ENCODE measurements at regions not wholly inside any gene's neighbourhood (a gene's known extent, or its start where the extent isn't known, plus 50 kb on each side); places are given as distances from the start of the nearest gene placed in this dataset.

DNA sequence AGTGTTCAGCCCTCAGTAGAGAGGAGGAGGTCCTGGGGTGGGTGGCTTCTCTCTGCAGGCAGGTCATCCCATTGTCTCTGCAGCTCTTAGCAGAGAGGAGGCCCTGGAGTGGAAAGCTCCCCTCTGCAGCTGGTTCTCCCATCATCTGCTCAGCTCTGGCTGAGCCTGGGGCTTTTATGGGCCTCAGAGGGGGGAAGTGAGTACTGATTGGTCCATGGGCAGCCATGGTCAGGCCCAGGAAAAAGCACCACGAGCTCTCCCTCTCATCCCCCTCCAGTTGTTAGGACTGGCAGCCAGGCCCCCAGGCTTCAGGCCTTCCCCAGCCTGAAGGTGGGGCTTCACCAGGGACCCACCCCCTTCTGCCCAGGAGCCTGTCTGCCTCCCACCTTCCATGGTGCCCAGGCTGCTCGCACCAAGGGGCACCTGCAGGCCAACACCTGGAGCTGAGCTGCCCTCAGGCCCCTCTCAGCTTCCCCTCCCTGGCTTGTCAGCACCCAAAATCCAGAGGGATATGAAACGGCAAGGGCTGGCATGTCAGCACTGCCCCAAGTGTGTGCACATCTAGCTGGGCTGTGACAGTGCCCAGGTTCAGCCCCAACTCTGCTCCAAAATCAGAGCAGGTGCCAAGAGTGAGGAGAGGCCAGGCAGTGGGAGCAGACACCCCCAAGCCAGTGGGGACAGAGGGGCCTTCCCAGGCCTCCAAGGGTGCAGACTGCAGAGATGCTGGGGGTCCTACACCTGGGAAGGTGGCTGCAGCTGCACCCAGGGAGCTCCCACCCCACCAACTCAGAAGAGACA, 449.0 kb downstream of the MATN1 start:
- H3K36me3 ChIP-seq (ENCODE audit: control insufficient read depth, insufficient read depth, low read length), result no peaks in the 10 kb centered on the region
- H3K27me3 Mint-ChIP-seq (ENCODE audit: insufficient read depth, unreplicated experiment), result peaks cover 10% of the 10 kb centered on the region
- no peak overlapping the region for H3K4me3 Mint-ChIP-seq (ENCODE audit: unreplicated experiment)
- no peaks in the 10 kb centered on the region for H3K9me3 ChIP-seq
- H3K36me3 Mint-ChIP-seq (ENCODE audit: insufficient read depth, unreplicated experiment), result no peaks in the 10 kb centered on the region
- intact Hi-C loops (cut with micrococcal nuclease; ENCODE audit: unreplicated experiment), result no loop called here
- CTCF ChIA-PET, result no interaction called here
- TF ChIP-seq, protein P1, sequence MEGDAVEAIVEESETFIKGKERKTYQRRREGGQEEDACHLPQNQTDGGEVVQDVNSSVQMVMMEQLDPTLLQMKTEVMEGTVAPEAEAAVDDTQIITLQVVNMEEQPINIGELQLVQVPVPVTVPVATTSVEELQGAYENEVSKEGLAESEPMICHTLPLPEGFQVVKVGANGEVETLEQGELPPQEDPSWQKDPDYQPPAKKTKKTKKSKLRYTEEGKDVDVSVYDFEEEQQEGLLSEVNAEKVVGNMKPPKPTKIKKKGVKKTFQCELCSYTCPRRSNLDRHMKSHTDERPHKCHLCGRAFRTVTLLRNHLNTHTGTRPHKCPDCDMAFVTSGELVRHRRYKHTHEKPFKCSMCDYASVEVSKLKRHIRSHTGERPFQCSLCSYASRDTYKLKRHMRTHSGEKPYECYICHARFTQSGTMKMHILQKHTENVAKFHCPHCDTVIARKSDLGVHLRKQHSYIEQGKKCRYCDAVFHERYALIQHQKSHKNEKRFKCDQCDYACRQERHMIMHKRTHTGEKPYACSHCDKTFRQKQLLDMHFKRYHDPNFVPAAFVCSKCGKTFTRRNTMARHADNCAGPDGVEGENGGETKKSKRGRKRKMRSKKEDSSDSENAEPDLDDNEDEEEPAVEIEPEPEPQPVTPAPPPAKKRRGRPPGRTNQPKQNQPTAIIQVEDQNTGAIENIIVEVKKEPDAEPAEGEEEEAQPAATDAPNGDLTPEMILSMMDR (IDR thresholded peaks at IDR 0.05; ENCODE audit: insufficient read depth in 1 of 2, low read depth in 1 of 2, low read length in 1 of 2, severe bottlenecking in 1 of 2, unreplicated experiment in 1 of 2), result no peak
- no peak overlapping the region for H3K4me3 ChIP-seq (ENCODE audit: low read depth, low read length)
- no peaks in the 10 kb centered on the region for H3K27me3 ChIP-seq (replicated peaks; ENCODE audit: control insufficient read depth, insufficient read depth, low read length)
- POLR2A ChIA-PET, result no interaction called here
- no peaks in the 10 kb centered on the region for H3K4me1 ChIP-seq
- H3K4me1 Mint-ChIP-seq (ENCODE audit: low read depth, unreplicated experiment), result no peaks in the 10 kb centered on the region
- no peak for DNase-seq
- no peak overlapping the region for H3K27ac Mint-ChIP-seq (ENCODE audit: unreplicated experiment)
- no TSS peak for BruUV-seq (replicated peaks)
- H3K9me3 Mint-ChIP-seq (ENCODE audit: unreplicated experiment), result no peaks in the 10 kb centered on the region

DNA sequence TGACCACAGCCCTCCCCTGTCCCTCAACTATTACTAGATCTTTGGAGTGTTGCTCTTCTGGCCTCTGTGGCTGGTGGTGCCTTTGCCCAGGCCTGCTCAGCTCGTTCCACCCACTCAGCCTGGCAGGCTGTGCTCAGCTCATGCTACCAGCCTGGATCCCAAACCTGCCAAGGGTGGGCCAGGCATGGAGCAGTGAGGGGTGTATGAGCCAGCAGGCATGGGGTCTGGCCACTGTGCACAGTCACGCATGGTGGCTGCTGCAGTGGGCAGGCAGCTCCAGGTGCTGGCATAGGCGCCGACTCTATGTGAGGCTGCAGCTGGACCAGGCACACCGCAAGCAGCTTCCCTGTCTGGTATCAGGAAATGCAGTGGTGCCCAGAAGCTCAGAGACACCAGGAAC, 449.9 kb downstream of the MATN1 start:
- H3K36me3 Mint-ChIP-seq (ENCODE audit: insufficient read depth, unreplicated experiment), result no peaks in the 10 kb centered on the region
- no peak overlapping the region for H3K4me3 ChIP-seq (ENCODE audit: low read depth, low read length)
- CTCF ChIA-PET, result no interaction called here
- no peaks in the 10 kb centered on the region for H3K4me1 ChIP-seq
- no peaks in the 10 kb centered on the region for H3K36me3 ChIP-seq (ENCODE audit: control insufficient read depth, insufficient read depth, low read length)
- no peak overlapping the region for H3K4me3 Mint-ChIP-seq (ENCODE audit: unreplicated experiment)
- POLR2A ChIA-PET, result no interaction called here
- no TSS peak for BruUV-seq (replicated peaks)
- no peaks in the 10 kb centered on the region for H3K9me3 Mint-ChIP-seq (ENCODE audit: unreplicated experiment)
- TF ChIP-seq, protein P1 (IDR thresholded peaks at IDR 0.05; ENCODE audit: insufficient read depth in 1 of 2, low read depth in 1 of 2, low read length in 1 of 2, severe bottlenecking in 1 of 2, unreplicated experiment in 1 of 2), result no peak
- H3K27me3 ChIP-seq (replicated peaks; ENCODE audit: control insufficient read depth, insufficient read depth, low read length), result no peaks in the 10 kb centered on the region
- H3K4me1 Mint-ChIP-seq (ENCODE audit: low read depth, unreplicated experiment), result no peaks in the 10 kb centered on the region
- H3K27me3 Mint-ChIP-seq (ENCODE audit: insufficient read depth, unreplicated experiment), result peaks cover 14% of the 10 kb centered on the region
- no peaks in the 10 kb centered on the region for H3K9me3 ChIP-seq
- intact Hi-C loops (cut with micrococcal nuclease; ENCODE audit: unreplicated experiment), result no loop called here
- H3K27ac Mint-ChIP-seq (ENCODE audit: unreplicated experiment), result no peak overlapping the region
- DNase-seq, result no peak

DNA sequence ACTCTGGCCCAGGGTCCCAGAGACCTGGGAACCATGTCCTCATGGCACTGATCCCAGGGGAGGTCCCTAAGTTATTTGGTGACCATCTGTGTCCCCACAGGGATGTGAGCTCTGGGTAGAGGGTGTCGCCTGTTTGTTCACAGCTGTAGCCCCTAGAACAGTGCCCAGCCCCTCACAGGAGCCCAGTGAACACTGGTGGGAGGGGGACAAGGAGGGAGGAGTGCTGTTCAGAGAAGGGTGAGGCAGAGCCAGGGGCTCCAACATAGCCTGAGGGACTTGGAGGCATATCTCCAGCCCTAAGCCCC, 450.4 kb downstream of the MATN1 start:
- no peaks in the 10 kb centered on the region for H3K36me3 ChIP-seq (ENCODE audit: control insufficient read depth, insufficient read depth, low read length)
- no peak overlapping the region for H3K4me3 ChIP-seq (ENCODE audit: low read depth, low read length)
- Mint-ChIP-seq H3K4me1 (ENCODE audit: low read depth, unreplicated experiment) (no peaks in the 10 kb centered on the region), H3K4me3 (ENCODE audit: unreplicated experiment) (no peak overlapping the region), H3K9me3 (ENCODE audit: unreplicated experiment) (no peaks in the 10 kb centered on the region), H3K27me3 (ENCODE audit: insufficient read depth, unreplicated experiment) (peaks cover 17% of the 10 kb centered on the region), H3K36me3 (ENCODE audit: insufficient read depth, unreplicated experiment) (no peaks in the 10 kb centered on the region), H3K27ac (ENCODE audit: unreplicated experiment) (no peak overlapping the region)
- TF ChIP-seq, protein P1 (IDR thresholded peaks at IDR 0.05; ENCODE audit: insufficient read depth in 1 of 2, low read depth in 1 of 2, low read length in 1 of 2, severe bottlenecking in 1 of 2, unreplicated experiment in 1 of 2), result no peak
- H3K27me3 ChIP-seq (replicated peaks; ENCODE audit: control insufficient read depth, insufficient read depth, low read length), result no peaks in the 10 kb centered on the region
- intact Hi-C loops (cut with micrococcal nuclease; ENCODE audit: unreplicated experiment), result no loop called here
- no TSS peak for BruUV-seq (replicated peaks)
- no peaks in the 10 kb centered on the region for H3K4me1 ChIP-seq
- POLR2A ChIA-PET, result no interaction called here
- no peaks in the 10 kb centered on the region for H3K9me3 ChIP-seq
- no peak for DNase-seq
- CTCF ChIA-PET, result no interaction called here
